ENCODE measurements at regions not wholly inside any gene's neighbourhood (a gene's known extent, or its start where the extent isn't known, plus 50 kb on each side); places are given as distances from the start of the nearest gene placed in this dataset.

GRCh38 chr2:166725927-166726924 is 162.1 kb upstream of the XIRP2 start:
- peaks cover 0 to 17% of the 10 kb centered on the region in 2 experiments; a peak in 1 of 4 replicates for H3K9me3 ChIP-seq (ENCODE audit: control insufficient read depth in 1 of 2, insufficient read depth in 1 of 2, low read depth in 1 of 2, low read length in 2 of 2)
- no peak overlapping the region for H3K9ac ChIP-seq (ENCODE audit: low read length)
- no peaks in the 10 kb centered on the region for H3K4me1 ChIP-seq (ENCODE audit: control insufficient read depth in 1 of 2, insufficient read depth in 2 of 2, low read length in 2 of 2)
- H3K9me2 ChIP-seq (ENCODE audit: insufficient read depth) = no peaks in the 10 kb centered on the region
- TF ChIP-seq CEBPB (IDR thresholded peaks at IDR 0.05; ENCODE audit: low read depth) (no peak), EGR1 (IDR thresholded peaks at IDR 0.05; ENCODE audit: low read depth) (no peak), ZNF274 (IDR thresholded peaks at IDR 0.05; ENCODE audit: low read depth, low read length) (no peak)
- TF ChIP-seq, protein P1, sequence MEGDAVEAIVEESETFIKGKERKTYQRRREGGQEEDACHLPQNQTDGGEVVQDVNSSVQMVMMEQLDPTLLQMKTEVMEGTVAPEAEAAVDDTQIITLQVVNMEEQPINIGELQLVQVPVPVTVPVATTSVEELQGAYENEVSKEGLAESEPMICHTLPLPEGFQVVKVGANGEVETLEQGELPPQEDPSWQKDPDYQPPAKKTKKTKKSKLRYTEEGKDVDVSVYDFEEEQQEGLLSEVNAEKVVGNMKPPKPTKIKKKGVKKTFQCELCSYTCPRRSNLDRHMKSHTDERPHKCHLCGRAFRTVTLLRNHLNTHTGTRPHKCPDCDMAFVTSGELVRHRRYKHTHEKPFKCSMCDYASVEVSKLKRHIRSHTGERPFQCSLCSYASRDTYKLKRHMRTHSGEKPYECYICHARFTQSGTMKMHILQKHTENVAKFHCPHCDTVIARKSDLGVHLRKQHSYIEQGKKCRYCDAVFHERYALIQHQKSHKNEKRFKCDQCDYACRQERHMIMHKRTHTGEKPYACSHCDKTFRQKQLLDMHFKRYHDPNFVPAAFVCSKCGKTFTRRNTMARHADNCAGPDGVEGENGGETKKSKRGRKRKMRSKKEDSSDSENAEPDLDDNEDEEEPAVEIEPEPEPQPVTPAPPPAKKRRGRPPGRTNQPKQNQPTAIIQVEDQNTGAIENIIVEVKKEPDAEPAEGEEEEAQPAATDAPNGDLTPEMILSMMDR (IDR thresholded peaks at IDR 0.05 in 2 of 3, conservative IDR thresholded peaks at IDR 0.05 in 1 of 3; ENCODE audit: borderline replicate concordance in 1 of 3, insufficient read depth in 1 of 3, low read depth in 2 of 3, low read length in 2 of 3) = no peak
- H3K36me3 ChIP-seq (ENCODE audit: control insufficient read depth in 1 of 2, insufficient read depth in 2 of 2, low read length in 2 of 2) = no peaks in the 10 kb centered on the region
- ChIA-PET CTCF (no interaction called here), POLR2A (no interaction called here), RAD21 (ENCODE audit: low non-redundant PET in 1 of 2, low total read pairs in 2 of 2, uncharacterized antibody in 2 of 2, unreplicated experiment in 2 of 2) (no interaction called here)
- ATAC-seq = no peak
- intact Hi-C loops (cut with micrococcal nuclease) = no loop called here
- no peak overlapping the region for H3K4me3 ChIP-seq (replicated peaks in 1 of 2; ENCODE audit: low read depth in 1 of 2, low read length in 2 of 2)
- H4K20me1 ChIP-seq (ENCODE audit: insufficient read depth) = no peaks in the 10 kb centered on the region
- DNase-seq (ENCODE audit: low read depth, low spot score) = no peak
- no peaks in the 10 kb centered on the region for H3K79me2 ChIP-seq (ENCODE audit: insufficient read depth, low read length)
- H3K27me3 ChIP-seq (ENCODE audit: insufficient read depth, low read length) = no peaks in the 10 kb centered on the region
- BruUV-seq (replicated peaks) = no TSS peak
- H2AFZ ChIP-seq (ENCODE audit: low read depth, low read length, poor library complexity, severe bottlenecking) = no peak overlapping the region
- H3K4me2 ChIP-seq (ENCODE audit: low read length) = no peak overlapping the region
- H3K27ac ChIP-seq (ENCODE audit: low read depth, low read length) = no peak overlapping the region

DNA sequence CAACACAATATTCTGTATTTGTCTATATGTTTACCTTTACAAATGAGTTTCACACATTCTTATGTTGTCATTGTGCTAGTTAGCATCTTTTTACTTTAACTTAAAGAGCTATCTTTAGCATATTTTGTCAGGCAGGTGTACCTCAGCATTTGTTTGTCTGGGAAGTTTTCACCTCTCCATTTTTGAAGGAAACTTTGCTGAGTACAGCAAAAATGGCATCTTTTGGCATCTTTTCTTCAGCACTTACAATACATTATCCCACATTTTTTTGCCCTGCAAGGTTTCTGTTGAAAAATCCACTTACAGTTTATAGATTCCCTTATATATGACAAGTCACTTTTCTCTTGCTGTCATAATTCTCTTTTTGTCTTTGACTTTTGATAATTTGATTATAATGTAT is 171.3 kb upstream of the XIRP2 start:
- ChIA-PET CTCF (no interaction called here), POLR2A (no interaction called here), RAD21 (ENCODE audit: low non-redundant PET in 1 of 2, low total read pairs in 2 of 2, uncharacterized antibody in 2 of 2, unreplicated experiment in 2 of 2) (no interaction called here)
- no peak overlapping the region for H3K4me3 ChIP-seq (replicated peaks in 1 of 2; ENCODE audit: low read depth in 1 of 2, low read length in 2 of 2)
- H2AFZ ChIP-seq (ENCODE audit: low read depth, low read length, poor library complexity, severe bottlenecking) = no peak overlapping the region
- no peak for DNase-seq (ENCODE audit: low read depth, low spot score)
- H4K20me1 ChIP-seq (ENCODE audit: insufficient read depth) = no peaks in the 10 kb centered on the region
- no TSS peak for BruUV-seq (replicated peaks)
- H3K9ac ChIP-seq (ENCODE audit: low read length) = no peak overlapping the region
- H3K4me2 ChIP-seq (ENCODE audit: low read length) = no peak overlapping the region
- no peak for ATAC-seq
- H3K36me3 ChIP-seq (ENCODE audit: control insufficient read depth in 1 of 2, insufficient read depth in 2 of 2, low read length in 2 of 2) = no peaks in the 10 kb centered on the region
- intact Hi-C loops (cut with micrococcal nuclease) = no loop called here
- no peak overlapping the region for H3K27ac ChIP-seq (ENCODE audit: low read depth, low read length)
- H3K4me1 ChIP-seq (ENCODE audit: control insufficient read depth in 1 of 2, insufficient read depth in 2 of 2, low read length in 2 of 2) = no peaks in the 10 kb centered on the region
- H3K9me2 ChIP-seq (ENCODE audit: insufficient read depth) = no peaks in the 10 kb centered on the region
- H3K27me3 ChIP-seq (ENCODE audit: insufficient read depth, low read length) = no peaks in the 10 kb centered on the region
- no peaks in the 10 kb centered on the region for H3K79me2 ChIP-seq (ENCODE audit: insufficient read depth, low read length)
- peaks cover 0 to 5% of the 10 kb centered on the region in 2 experiments; a peak in 1 of 4 replicates for H3K9me3 ChIP-seq (ENCODE audit: control insufficient read depth in 1 of 2, insufficient read depth in 1 of 2, low read depth in 1 of 2, low read length in 2 of 2)
- no peak for TF ChIP-seq ZBTB33 (IDR thresholded peaks at IDR 0.05; ENCODE audit: extremely low read depth, insufficient replicate concordance, low read length)
- TF ChIP-seq, protein P2, sequence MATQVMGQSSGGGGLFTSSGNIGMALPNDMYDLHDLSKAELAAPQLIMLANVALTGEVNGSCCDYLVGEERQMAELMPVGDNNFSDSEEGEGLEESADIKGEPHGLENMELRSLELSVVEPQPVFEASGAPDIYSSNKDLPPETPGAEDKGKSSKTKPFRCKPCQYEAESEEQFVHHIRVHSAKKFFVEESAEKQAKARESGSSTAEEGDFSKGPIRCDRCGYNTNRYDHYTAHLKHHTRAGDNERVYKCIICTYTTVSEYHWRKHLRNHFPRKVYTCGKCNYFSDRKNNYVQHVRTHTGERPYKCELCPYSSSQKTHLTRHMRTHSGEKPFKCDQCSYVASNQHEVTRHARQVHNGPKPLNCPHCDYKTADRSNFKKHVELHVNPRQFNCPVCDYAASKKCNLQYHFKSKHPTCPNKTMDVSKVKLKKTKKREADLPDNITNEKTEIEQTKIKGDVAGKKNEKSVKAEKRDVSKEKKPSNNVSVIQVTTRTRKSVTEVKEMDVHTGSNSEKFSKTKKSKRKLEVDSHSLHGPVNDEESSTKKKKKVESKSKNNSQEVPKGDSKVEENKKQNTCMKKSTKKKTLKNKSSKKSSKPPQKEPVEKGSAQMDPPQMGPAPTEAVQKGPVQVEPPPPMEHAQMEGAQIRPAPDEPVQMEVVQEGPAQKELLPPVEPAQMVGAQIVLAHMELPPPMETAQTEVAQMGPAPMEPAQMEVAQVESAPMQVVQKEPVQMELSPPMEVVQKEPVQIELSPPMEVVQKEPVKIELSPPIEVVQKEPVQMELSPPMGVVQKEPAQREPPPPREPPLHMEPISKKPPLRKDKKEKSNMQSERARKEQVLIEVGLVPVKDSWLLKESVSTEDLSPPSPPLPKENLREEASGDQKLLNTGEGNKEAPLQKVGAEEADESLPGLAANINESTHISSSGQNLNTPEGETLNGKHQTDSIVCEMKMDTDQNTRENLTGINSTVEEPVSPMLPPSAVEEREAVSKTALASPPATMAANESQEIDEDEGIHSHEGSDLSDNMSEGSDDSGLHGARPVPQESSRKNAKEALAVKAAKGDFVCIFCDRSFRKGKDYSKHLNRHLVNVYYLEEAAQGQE (IDR thresholded peaks at IDR 0.05; ENCODE audit: low read depth) = no peak
- TF ChIP-seq YY1 (IDR thresholded peaks at IDR 0.05; ENCODE audit: extremely low read depth, insufficient replicate concordance, low read depth, low read length) = no peak
- TF ChIP-seq EGR1 (IDR thresholded peaks at IDR 0.05; ENCODE audit: low read depth) = no peak
- no peak for TF ChIP-seq MAX (IDR thresholded peaks at IDR 0.05)
- TF ChIP-seq EZH2 (IDR thresholded peaks at IDR 0.05) = no peak
